ENCODE measurements at regions not wholly inside any gene's neighbourhood (a gene's known extent, or its start where the extent isn't known, plus 50 kb on each side); places are given as distances from the start of the nearest gene placed in this dataset.
"Not testable (repeated sequence)": the region's sequence is repeated elsewhere in the genome, so short reads cannot be mapped to it uniquely, and the experiment has no call there.

GRCh38 chr12:31162896-31163560, 89.4 kb downstream of the DDX11 start:
- not testable (repeated sequence) for H3K36me3 ChIP-seq (ENCODE audit: control insufficient read depth, insufficient read depth, low read length); H3K4me3 ChIP-seq (ENCODE audit: low read depth, low read length); H3K27me3 ChIP-seq (ENCODE audit: control insufficient read depth, insufficient read depth, low read length); DNase-seq (ENCODE audit: low read depth); FAIRE-seq

- not testable (repeated sequence) for DNase-seq (ENCODE audit: low read depth); H3K36me3 ChIP-seq (ENCODE audit: control insufficient read depth, insufficient read depth, low read length); H3K27me3 ChIP-seq (ENCODE audit: control insufficient read depth, insufficient read depth, low read length); H3K4me3 ChIP-seq (ENCODE audit: low read depth, low read length); FAIRE-seq
These were observed 100.6 kb downstream of the DDX11 start for GRCh38 chr12:31174293-31174692.

GRCh38 chr12:31177514-31177913, 103.9 kb downstream of the DDX11 start:
- peak; percentile 70 for FAIRE-seq

GRCh38 chr12:31178875-31179274, 105.2 kb downstream of the DDX11 start:
- not testable (repeated sequence) for H3K4me3 ChIP-seq (ENCODE audit: low read depth, low read length); DNase-seq (ENCODE audit: low read depth); H3K36me3 ChIP-seq (ENCODE audit: control insufficient read depth, insufficient read depth, low read length); H3K27me3 ChIP-seq (ENCODE audit: control insufficient read depth, insufficient read depth, low read length)
- FAIRE-seq, result peak; percentile 64

More at GRCh38 chr12:31177514-31177913, 103.9 kb downstream of the DDX11 start:
- peak; percentile 27 for TF ChIP-seq CTCF (IDR thresholded peaks at IDR 0.05; ENCODE audit: insufficient read depth, low read length, severe bottlenecking)
- H3K27me3 ChIP-seq (ENCODE audit: control insufficient read depth, insufficient read depth, low read length); H3K36me3 ChIP-seq (ENCODE audit: control insufficient read depth, insufficient read depth, low read length); H3K4me3 ChIP-seq (ENCODE audit: low read depth, low read length): not testable (repeated sequence)
- peak; percentile 4 for DNase-seq (ENCODE audit: low read depth)

GRCh38 chr12:31179627-31180237, 106.1 kb downstream of the DDX11 start:
- DNase-seq (ENCODE audit: low read depth); H3K36me3 ChIP-seq (ENCODE audit: control insufficient read depth, insufficient read depth, low read length); H3K27me3 ChIP-seq (ENCODE audit: control insufficient read depth, insufficient read depth, low read length); H3K4me3 ChIP-seq (ENCODE audit: low read depth, low read length): not testable (repeated sequence)
- FAIRE-seq, result peak; percentile 68

- not testable (repeated sequence) for FAIRE-seq; H3K36me3 ChIP-seq (ENCODE audit: control insufficient read depth, insufficient read depth, low read length); DNase-seq (ENCODE audit: low read depth); H3K27me3 ChIP-seq (ENCODE audit: control insufficient read depth, insufficient read depth, low read length); H3K4me3 ChIP-seq (ENCODE audit: low read depth, low read length)
These were observed 108.9 kb downstream of the DDX11 start for GRCh38 chr12:31182571-31182970.

- not testable (repeated sequence) for H3K27me3 ChIP-seq (ENCODE audit: control insufficient read depth, insufficient read depth, low read length); H3K36me3 ChIP-seq (ENCODE audit: control insufficient read depth, insufficient read depth, low read length); DNase-seq (ENCODE audit: low read depth); H3K4me3 ChIP-seq (ENCODE audit: low read depth, low read length); FAIRE-seq
These were observed 109.4 kb downstream of the DDX11 start for GRCh38 chr12:31183107-31183506.

- not testable (repeated sequence) for DNase-seq (ENCODE audit: low read depth); H3K4me3 ChIP-seq (ENCODE audit: low read depth, low read length); FAIRE-seq
These were observed 110.2 kb downstream of the DDX11 start for GRCh38 chr12:31183899-31184298.

GRCh38 chr12:31184667-31185066, 111.0 kb downstream of the DDX11 start:
- H3K36me3 ChIP-seq (ENCODE audit: control insufficient read depth, insufficient read depth, low read length); H3K4me3 ChIP-seq (ENCODE audit: low read depth, low read length); FAIRE-seq; H3K27me3 ChIP-seq (ENCODE audit: control insufficient read depth, insufficient read depth, low read length); DNase-seq (ENCODE audit: low read depth): not testable (repeated sequence)

More at GRCh38 chr12:31183899-31184298, 110.2 kb downstream of the DDX11 start:
- not testable (repeated sequence) for H3K27me3 ChIP-seq (ENCODE audit: control insufficient read depth, insufficient read depth, low read length); H3K36me3 ChIP-seq (ENCODE audit: control insufficient read depth, insufficient read depth, low read length)

- not testable (repeated sequence) for FAIRE-seq; DNase-seq (ENCODE audit: low read depth); H3K27me3 ChIP-seq (ENCODE audit: control insufficient read depth, insufficient read depth, low read length); H3K36me3 ChIP-seq (ENCODE audit: control insufficient read depth, insufficient read depth, low read length); H3K4me3 ChIP-seq (ENCODE audit: low read depth, low read length)
These were observed 119.0 kb downstream of the DDX11 start for GRCh38 chr12:31192689-31193088.

GRCh38 chr12:31195620-31196019, 122.0 kb downstream of the DDX11 start:
- FAIRE-seq, result peak; percentile 40
- not testable (repeated sequence) for H3K4me3 ChIP-seq (ENCODE audit: low read depth, low read length); H3K36me3 ChIP-seq (ENCODE audit: control insufficient read depth, insufficient read depth, low read length); H3K27me3 ChIP-seq (ENCODE audit: control insufficient read depth, insufficient read depth, low read length)
- peak; percentile 47 for DNase-seq (ENCODE audit: low read depth)

- H3K27me3 ChIP-seq (ENCODE audit: control insufficient read depth, insufficient read depth, low read length); FAIRE-seq: not testable (repeated sequence)
These were observed 125.8 kb downstream of the DDX11 start for GRCh38 chr12:31199476-31199875.

More at GRCh38 chr12:31199476-31199875, 125.8 kb downstream of the DDX11 start:
- not testable (repeated sequence) for H3K4me3 ChIP-seq (ENCODE audit: low read depth, low read length); H3K36me3 ChIP-seq (ENCODE audit: control insufficient read depth, insufficient read depth, low read length); DNase-seq (ENCODE audit: low read depth)

Measured in bronchial epithelial cell (primary cell).